Liver (tissue), 8 donors: ENCODE measurements at regions not wholly inside any gene's neighbourhood (a gene's known extent, or its start where the extent isn't known, plus 50 kb on each side); places are given as distances from the start of the nearest gene placed in this dataset.

Source experiments
- DNase-seq: peaks from one replicate; pipeline ENCODE4 v3.0.0-alpha.2; 2017; ENCODE audit warnings: low spot score
- H3K27ac ChIP-seq, 2 donors: one replicate each; pipeline ENCODE4 v1.7.0; 2013; ENCODE audit warnings: inconsistent platforms in 2 of 2, low read length in 2 of 2, control low read depth in 1 of 2, low read depth in 1 of 2, mild to moderate bottlenecking in 1 of 2
- H3K27me3 ChIP-seq, 4 donors: one replicate each; pipeline versions ENCODE4 v1.6.1 to v1.7.0; 2013; ENCODE audit warnings: low read length in 3 of 4, inconsistent platforms in 1 of 4, mild to moderate bottlenecking in 1 of 4, moderate library complexity in 1 of 4; ENCODE audit not compliant: control insufficient read depth in 4 of 4, insufficient read depth in 4 of 4
- H3K36me3 ChIP-seq, 4 donors: one replicate each; pipeline versions ENCODE4 v1.6.1 to v1.7.0; 2013; ENCODE audit warnings: low read length in 3 of 4, mild to moderate bottlenecking in 3 of 4, low read depth in 1 of 4, moderate library complexity in 1 of 4; ENCODE audit not compliant: control insufficient read depth in 4 of 4, insufficient read depth in 3 of 4
- H3K4me1 ChIP-seq, 4 donors: one replicate each; pipeline versions ENCODE4 v1.6.1 to v1.7.0; 2013; ENCODE audit warnings: low read length in 3 of 4, mild to moderate bottlenecking in 3 of 4, moderate library complexity in 1 of 4; ENCODE audit not compliant: control insufficient read depth in 4 of 4, insufficient read depth in 4 of 4
- H3K4me3 ChIP-seq, 3 donors: one replicate each; pipeline versions ENCODE4 v1.6.1 to v1.7.0; 2013; ENCODE audit warnings: low read length in 3 of 3, control low read depth in 1 of 3, low read depth in 1 of 3, mild to moderate bottlenecking in 1 of 3
- H3K9ac ChIP-seq, 2 donors: one replicate each; pipeline ENCODE4 v1.7.0; 2013; ENCODE audit warnings: low read length in 2 of 2, mild to moderate bottlenecking in 2 of 2, moderate library complexity in 2 of 2, control low read depth in 1 of 2, low read depth in 1 of 2
- H3K9me3 ChIP-seq, 4 donors: one replicate each; pipeline versions ENCODE4 v1.6.1 to v1.7.0; 2013; ENCODE audit warnings: low read length in 3 of 4; ENCODE audit not compliant: control insufficient read depth in 4 of 4
- EGR1 ChIP-seq, 2 donors: IDR thresholded peaks; 2 replicates each; pipeline ENCODE4 v1.6.1; 2016 to 2018; ENCODE audit warnings: antibody characterized with exemption in 2 of 2, low read depth in 2 of 2
- FOXA1 ChIP-seq: IDR thresholded peaks from 2 replicates; pipeline ENCODE4 v1.6.1; 2016; ENCODE audit warnings: antibody characterized with exemption
- FOXA2 ChIP-seq: IDR thresholded peaks from 2 replicates; pipeline ENCODE4 v1.6.1; 2016; ENCODE audit warnings: antibody characterized with exemption
- GABPA ChIP-seq, 2 donors: IDR thresholded peaks in 1 of 2; conservative IDR thresholded peaks in 1 of 2; 2 replicates each; pipeline ENCODE4 v1.6.1; 2016; ENCODE audit warnings: antibody characterized with exemption in 2 of 2, mild to moderate bottlenecking in 1 of 2, moderate library complexity in 1 of 2
- HNF4A ChIP-seq, 2 donors: conservative IDR thresholded peaks; 2 replicates each; pipeline ENCODE4 v1.6.1; 2016; ENCODE audit warnings: antibody characterized with exemption in 2 of 2, mild to moderate bottlenecking in 2 of 2
- HNF4G ChIP-seq: IDR thresholded peaks from 2 replicates; pipeline ENCODE4 v1.6.1; 2016; ENCODE audit warnings: antibody characterized with exemption
- JUND ChIP-seq, 2 donors: IDR thresholded peaks; 2 replicates each; pipeline ENCODE4 v1.6.1; 2016; ENCODE audit warnings: antibody characterized with exemption in 2 of 2
- NR2F2 ChIP-seq: IDR thresholded peaks from 2 replicates; pipeline ENCODE4 v1.6.1; 2016; ENCODE audit warnings: antibody characterized with exemption
- RAD21 ChIP-seq, 2 donors: IDR thresholded peaks; 2 replicates each; pipeline ENCODE4 v1.6.1; 2016; ENCODE audit warnings: antibody characterized with exemption in 2 of 2, mild to moderate bottlenecking in 2 of 2
- RXRA ChIP-seq, 2 donors: IDR thresholded peaks; 2 replicates each; pipeline ENCODE4 v1.6.1; 2017 to 2018; ENCODE audit warnings: antibody characterized with exemption in 2 of 2, mild to moderate bottlenecking in 1 of 2
- SP1 ChIP-seq: IDR thresholded peaks from 2 replicates; pipeline ENCODE4 v1.6.1; 2018; ENCODE audit warnings: antibody characterized with exemption, mild to moderate bottlenecking
- TAF1 ChIP-seq: conservative IDR thresholded peaks from 2 replicates; pipeline ENCODE4 v1.6.1; 2016; ENCODE audit warnings: antibody characterized with exemption, mild to moderate bottlenecking
- YY1 ChIP-seq: IDR thresholded peaks from 2 replicates; pipeline ENCODE4 v1.6.1; 2016; ENCODE audit warnings: antibody characterized with exemption, mild to moderate bottlenecking
- WGBS: extraction: QIAGEN DNeasy Blood & Tissue Kit; methylation state at CpG from one replicate; pipeline ENCODE4 v1.1.7; 2013; 5-methylcytosine and 5-hydroxymethylcytosine counted together
- TF ChIP-seq, protein P1 (sequence below): IDR thresholded peaks from 2 replicates; pipeline ENCODE4 v1.6.1; 2016; ENCODE audit warnings: antibody characterized with exemption
- TF ChIP-seq, protein P2 (sequence below): IDR thresholded peaks from 2 replicates; pipeline ENCODE4 v1.6.1; 2016; ENCODE audit warnings: antibody characterized with exemption, mild to moderate bottlenecking
- TF ChIP-seq, protein P3 (sequence below): IDR thresholded peaks from 2 replicates; pipeline ENCODE4 v1.6.1; 2016; ENCODE audit warnings: antibody characterized with exemption
- TF ChIP-seq, protein P4 (sequence below): fragments of 150-350 bp; IDR thresholded peaks from 2 replicates; pipeline ENCODE4 v1.5.1; 2017; ENCODE audit warnings: improper control_type of control experiment, low read depth, low read length; ENCODE audit not compliant: missing input control
- TF ChIP-seq, protein P5 (sequence below): IDR thresholded peaks from 2 replicates; pipeline ENCODE4 v1.6.1; 2016; ENCODE audit warnings: antibody characterized with exemption
- donor health status: healthy.
- donor health status: healthy.
- donor health status: healthy.
- donor health status: healthy.
- donor health status: healthy.

DNA sequence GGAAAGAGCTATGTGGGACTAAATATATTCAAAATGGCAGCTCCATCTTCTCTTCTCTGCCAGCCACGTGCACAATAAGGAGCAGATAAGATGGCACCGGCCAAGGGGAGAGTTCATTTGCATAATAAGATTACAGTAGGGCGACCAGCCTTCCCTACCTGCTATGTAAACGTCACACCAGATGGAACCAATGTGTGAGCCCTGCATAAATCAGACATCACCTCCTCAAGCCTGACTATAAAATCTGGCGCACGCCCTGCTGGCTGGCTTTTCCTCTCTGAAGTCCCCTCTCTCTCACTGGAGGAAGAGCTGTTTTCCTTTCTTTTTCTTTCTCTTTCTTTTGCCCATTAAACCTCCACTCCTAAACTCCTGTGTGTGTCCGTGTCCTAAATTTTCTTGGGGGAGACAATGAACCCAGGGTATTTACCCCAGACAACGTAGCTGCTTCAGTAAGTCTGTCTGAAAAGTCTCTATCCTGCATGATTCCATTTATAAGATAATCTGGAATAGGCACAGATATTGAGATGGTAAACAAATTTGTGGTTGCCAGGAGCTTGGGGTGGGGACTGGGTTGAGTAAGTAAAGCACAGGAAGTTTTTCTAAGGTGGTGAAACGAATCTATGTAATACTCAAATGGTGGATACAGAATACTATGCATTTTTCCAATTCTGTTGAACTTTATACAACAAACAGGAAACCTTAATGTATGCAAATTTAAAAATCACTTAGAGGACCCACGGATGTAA, 670.0 kb upstream of the KIRREL3 start:
- no peaks in the 10 kb centered on the region for H3K36me3 ChIP-seq
- H3K4me3 ChIP-seq, result no peak overlapping the region
- WGBS, result 70% methylated on average over 10 of the region's 10 CpGs
- H3K4me1 ChIP-seq, result peaks cover 0 to 4% (median 0%) of the 10 kb centered on the region in 4 donors
- no peak overlapping the region for H3K9ac ChIP-seq
- H3K27me3 ChIP-seq, result no peaks in the 10 kb centered on the region
- TF ChIP-seq SP1 (no peak), FOXA1 (no peak), RAD21 (IDR thresholded peaks at IDR 0.05) (no peak), NR2F2 (no peak), GABPA (IDR thresholded peaks at IDR 0.05 in 1 of 2, conservative IDR thresholded peaks at IDR 0.05 in 1 of 2) (no peak), EGR1 (IDR thresholded peaks at IDR 0.05; ENCODE audit: low read depth in 2 of 2) (no peak), YY1 (no peak), FOXA2 (no peak), JUND (IDR thresholded peaks at IDR 0.05) (no peak), HNF4G (no peak), TAF1 (no peak), HNF4A (conservative IDR thresholded peaks at IDR 0.05) (no peak), RXRA (IDR thresholded peaks at IDR 0.05) (no peak)
- TF ChIP-seq, protein P1, sequence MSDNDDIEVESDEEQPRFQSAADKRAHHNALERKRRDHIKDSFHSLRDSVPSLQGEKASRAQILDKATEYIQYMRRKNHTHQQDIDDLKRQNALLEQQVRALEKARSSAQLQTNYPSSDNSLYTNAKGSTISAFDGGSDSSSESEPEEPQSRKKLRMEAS, result no peak
- TF ChIP-seq, protein P2, sequence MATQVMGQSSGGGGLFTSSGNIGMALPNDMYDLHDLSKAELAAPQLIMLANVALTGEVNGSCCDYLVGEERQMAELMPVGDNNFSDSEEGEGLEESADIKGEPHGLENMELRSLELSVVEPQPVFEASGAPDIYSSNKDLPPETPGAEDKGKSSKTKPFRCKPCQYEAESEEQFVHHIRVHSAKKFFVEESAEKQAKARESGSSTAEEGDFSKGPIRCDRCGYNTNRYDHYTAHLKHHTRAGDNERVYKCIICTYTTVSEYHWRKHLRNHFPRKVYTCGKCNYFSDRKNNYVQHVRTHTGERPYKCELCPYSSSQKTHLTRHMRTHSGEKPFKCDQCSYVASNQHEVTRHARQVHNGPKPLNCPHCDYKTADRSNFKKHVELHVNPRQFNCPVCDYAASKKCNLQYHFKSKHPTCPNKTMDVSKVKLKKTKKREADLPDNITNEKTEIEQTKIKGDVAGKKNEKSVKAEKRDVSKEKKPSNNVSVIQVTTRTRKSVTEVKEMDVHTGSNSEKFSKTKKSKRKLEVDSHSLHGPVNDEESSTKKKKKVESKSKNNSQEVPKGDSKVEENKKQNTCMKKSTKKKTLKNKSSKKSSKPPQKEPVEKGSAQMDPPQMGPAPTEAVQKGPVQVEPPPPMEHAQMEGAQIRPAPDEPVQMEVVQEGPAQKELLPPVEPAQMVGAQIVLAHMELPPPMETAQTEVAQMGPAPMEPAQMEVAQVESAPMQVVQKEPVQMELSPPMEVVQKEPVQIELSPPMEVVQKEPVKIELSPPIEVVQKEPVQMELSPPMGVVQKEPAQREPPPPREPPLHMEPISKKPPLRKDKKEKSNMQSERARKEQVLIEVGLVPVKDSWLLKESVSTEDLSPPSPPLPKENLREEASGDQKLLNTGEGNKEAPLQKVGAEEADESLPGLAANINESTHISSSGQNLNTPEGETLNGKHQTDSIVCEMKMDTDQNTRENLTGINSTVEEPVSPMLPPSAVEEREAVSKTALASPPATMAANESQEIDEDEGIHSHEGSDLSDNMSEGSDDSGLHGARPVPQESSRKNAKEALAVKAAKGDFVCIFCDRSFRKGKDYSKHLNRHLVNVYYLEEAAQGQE, result no peak
- TF ChIP-seq, protein P3, sequence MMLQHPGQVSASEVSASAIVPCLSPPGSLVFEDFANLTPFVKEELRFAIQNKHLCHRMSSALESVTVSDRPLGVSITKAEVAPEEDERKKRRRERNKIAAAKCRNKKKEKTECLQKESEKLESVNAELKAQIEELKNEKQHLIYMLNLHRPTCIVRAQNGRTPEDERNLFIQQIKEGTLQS, result no peak
- TF ChIP-seq, protein P4, sequence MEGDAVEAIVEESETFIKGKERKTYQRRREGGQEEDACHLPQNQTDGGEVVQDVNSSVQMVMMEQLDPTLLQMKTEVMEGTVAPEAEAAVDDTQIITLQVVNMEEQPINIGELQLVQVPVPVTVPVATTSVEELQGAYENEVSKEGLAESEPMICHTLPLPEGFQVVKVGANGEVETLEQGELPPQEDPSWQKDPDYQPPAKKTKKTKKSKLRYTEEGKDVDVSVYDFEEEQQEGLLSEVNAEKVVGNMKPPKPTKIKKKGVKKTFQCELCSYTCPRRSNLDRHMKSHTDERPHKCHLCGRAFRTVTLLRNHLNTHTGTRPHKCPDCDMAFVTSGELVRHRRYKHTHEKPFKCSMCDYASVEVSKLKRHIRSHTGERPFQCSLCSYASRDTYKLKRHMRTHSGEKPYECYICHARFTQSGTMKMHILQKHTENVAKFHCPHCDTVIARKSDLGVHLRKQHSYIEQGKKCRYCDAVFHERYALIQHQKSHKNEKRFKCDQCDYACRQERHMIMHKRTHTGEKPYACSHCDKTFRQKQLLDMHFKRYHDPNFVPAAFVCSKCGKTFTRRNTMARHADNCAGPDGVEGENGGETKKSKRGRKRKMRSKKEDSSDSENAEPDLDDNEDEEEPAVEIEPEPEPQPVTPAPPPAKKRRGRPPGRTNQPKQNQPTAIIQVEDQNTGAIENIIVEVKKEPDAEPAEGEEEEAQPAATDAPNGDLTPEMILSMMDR, result no peak
- TF ChIP-seq, protein P5, sequence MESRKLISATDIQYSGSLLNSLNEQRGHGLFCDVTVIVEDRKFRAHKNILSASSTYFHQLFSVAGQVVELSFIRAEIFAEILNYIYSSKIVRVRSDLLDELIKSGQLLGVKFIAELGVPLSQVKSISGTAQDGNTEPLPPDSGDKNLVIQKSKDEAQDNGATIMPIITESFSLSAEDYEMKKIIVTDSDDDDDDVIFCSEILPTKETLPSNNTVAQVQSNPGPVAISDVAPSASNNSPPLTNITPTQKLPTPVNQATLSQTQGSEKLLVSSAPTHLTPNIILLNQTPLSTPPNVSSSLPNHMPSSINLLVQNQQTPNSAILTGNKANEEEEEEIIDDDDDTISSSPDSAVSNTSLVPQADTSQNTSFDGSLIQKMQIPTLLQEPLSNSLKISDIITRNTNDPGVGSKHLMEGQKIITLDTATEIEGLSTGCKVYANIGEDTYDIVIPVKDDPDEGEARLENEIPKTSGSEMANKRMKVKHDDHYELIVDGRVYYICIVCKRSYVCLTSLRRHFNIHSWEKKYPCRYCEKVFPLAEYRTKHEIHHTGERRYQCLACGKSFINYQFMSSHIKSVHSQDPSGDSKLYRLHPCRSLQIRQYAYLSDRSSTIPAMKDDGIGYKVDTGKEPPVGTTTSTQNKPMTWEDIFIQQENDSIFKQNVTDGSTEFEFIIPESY, result no peak
- no peak overlapping the region for H3K27ac ChIP-seq
- no peaks in the 10 kb centered on the region for H3K9me3 ChIP-seq
- no peak for DNase-seq
